ENCODE measurements at regions not wholly inside any gene's neighbourhood (a gene's known extent, or its start where the extent isn't known, plus 50 kb on each side); places are given as distances from the start of the nearest gene placed in this dataset.

- Histone ChIP-seq H2BK120ac (ENCODE audit: low read depth, low read length, poor library complexity, severe bottlenecking) (no peak overlapping the region), H4K20me1 (ENCODE audit: control insufficient read depth, insufficient read depth, insufficient read length) (no peaks in the 10 kb centered on the region), H2AK5ac (ENCODE audit: insufficient read length, low read length) (no peak overlapping the region), H3K79me2 (ENCODE audit: insufficient read depth, low read length) (no peaks in the 10 kb centered on the region), H3K27ac (ENCODE audit: insufficient read length, low read depth, low read length) (no peak overlapping the region), H2BK15ac (ENCODE audit: low read depth, low read length) (no peak overlapping the region), H2AFZ (ENCODE audit: low read length) (no peak overlapping the region), H3K18ac (ENCODE audit: insufficient read length, low read depth, low read length) (no peak overlapping the region), H3K14ac (ENCODE audit: insufficient read depth, low read length) (no peak overlapping the region), H3K79me1 (ENCODE audit: insufficient read depth, low read depth, low read length, poor library complexity, severe bottlenecking) (no peaks in the 10 kb centered on the region), H2BK12ac (ENCODE audit: insufficient read length, low read depth, low read length) (no peak overlapping the region), H3K4me1 (ENCODE audit: insufficient read depth, low read length) (no peaks in the 10 kb centered on the region; the same call in none of the 2 replicates), H3K23ac (ENCODE audit: insufficient read length, low read depth, low read length) (no peak overlapping the region), H2BK20ac (ENCODE audit: low read depth, low read length, poor library complexity, severe bottlenecking) (no peak overlapping the region), H3K9ac (ENCODE audit: extremely low read depth, insufficient read length, low read length) (no peak overlapping the region), H3K4ac (ENCODE audit: low read depth, low read length) (no peak overlapping the region), H4K8ac (replicated peaks; ENCODE audit: insufficient read length, low read depth, low read length) (no peak overlapping the region), H2BK5ac (ENCODE audit: insufficient read length, low read length) (no peak overlapping the region), H3K23me2 (ENCODE audit: insufficient read length, low read depth, low read length, poor library complexity, severe bottlenecking) (no peaks in the 10 kb centered on the region), H3K56ac (ENCODE audit: insufficient read length, low read depth, low read length) (no peak overlapping the region), H3K27me3 (ENCODE audit: insufficient read depth, low read length) (no peaks in the 10 kb centered on the region), H4K5ac (ENCODE audit: insufficient read length, low read depth, low read length) (no peak overlapping the region), H3K9me3 (ENCODE audit: control insufficient read depth, low read depth, low read length) (no peaks in the 10 kb centered on the region), H3K4me2 (ENCODE audit: insufficient read depth, insufficient read length, low read length) (no peak overlapping the region), H3T11ph (ENCODE audit: low read length) (no peak overlapping the region), H4K91ac (ENCODE audit: insufficient read length, low read depth, low read length) (no peak overlapping the region)
- no peak for DNase-seq
- Mint-ChIP-seq H3K27ac (no peak overlapping the region), H3K9me3 (no peaks in the 10 kb centered on the region), H3K4me3 (no peak overlapping the region), H3K27me3 (ENCODE audit: low read depth) (no peaks in the 10 kb centered on the region; the same call in 1 of the 2 replicates), H3K4me1 (peaks cover 14% of the 10 kb centered on the region in 2 experiments), H3K36me3 (ENCODE audit: insufficient read depth in 1 of 3, low read depth in 3 of 3) (no peaks in the 10 kb centered on the region)
- TF ChIP-seq CTCF (conservative IDR thresholded peaks at IDR 0.05) = no peak
- WGBS (ENCODE audit: extremely low coverage, insufficient read length, low lambda C conversion rate) = no CpG with 5 or more reads among the region's 2 CpGs
Observed at GRCh38 chr6:29230666-29231065, 60.0 kb downstream of the OR2J2 start.
